ENCODE measurements at regions not wholly inside any gene's neighbourhood (a gene's known extent, or its start where the extent isn't known, plus 50 kb on each side); places are given as distances from the start of the nearest gene placed in this dataset.

GRCh38 chr17:77496831-77497577 is 356.2 kb downstream of the SEC14L1 start:
- H3K27ac ChIP-seq = no peak overlapping the region
- TF ChIP-seq ZFX (IDR thresholded peaks at IDR 0.05) (no peak), CTCF (conservative IDR thresholded peaks at IDR 0.05) (no peak)

DNA sequence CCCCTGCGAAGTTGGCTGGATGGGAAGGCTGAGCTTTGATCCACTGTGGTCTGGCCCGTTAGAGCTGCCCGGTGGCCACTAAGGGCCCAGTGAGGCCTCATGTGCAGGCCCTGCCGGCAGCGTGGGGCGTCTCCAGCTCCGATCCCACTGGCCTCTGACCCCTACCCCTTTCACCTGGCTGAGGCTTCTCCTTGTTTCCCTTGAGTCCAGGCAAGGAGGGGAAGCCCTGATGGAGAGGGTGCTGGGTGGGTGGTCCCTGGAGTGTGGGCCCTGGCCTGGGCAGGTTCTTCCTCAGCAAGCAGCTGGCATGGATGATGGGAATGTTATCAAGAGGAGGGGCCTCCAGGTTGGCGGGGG is 356.8 kb downstream of the SEC14L1 start:
- no peak for TF ChIP-seq CTCF (conservative IDR thresholded peaks at IDR 0.05)
- no peak for TF ChIP-seq ZFX (IDR thresholded peaks at IDR 0.05)
- H3K27ac ChIP-seq = no peak overlapping the region

DNA sequence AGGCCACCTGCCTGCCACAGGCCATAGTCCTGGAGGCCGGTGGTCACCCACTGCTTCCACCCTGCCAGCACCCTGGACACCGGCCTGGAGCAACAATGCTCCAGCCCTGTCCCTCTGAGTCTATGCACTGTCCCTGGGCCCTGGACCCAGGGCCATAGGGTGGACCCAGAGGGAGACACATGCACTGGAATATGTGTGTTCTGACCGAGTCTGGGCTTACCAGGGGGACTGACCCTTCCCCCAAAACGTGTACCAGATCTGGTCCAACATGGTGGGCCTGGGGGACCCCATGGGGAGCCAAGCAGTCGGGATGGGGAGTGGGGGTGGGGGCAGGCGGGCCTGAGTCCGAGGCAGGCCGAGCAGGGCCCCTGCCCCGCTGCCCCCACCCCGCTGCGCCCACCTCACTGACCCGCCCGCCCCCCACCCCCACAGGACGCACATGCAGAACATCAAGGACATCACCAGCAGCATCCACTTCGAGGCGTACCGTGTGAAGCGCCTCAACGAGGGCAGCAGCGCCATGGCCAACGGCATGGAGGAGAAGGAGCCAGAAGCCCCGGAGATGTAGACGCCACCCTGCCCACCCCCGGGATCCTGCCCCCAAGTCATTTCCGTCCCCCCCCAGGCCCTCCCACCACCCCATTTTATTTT is 357.4 kb downstream of the SEC14L1 start:
- TF ChIP-seq CTCF (conservative IDR thresholded peaks at IDR 0.05) (no peak), ZFX (IDR thresholded peaks at IDR 0.05) (no peak)

GRCh38 chr17:77498791-77499698 is 358.3 kb downstream of the SEC14L1 start:
- TF ChIP-seq ZFX (IDR thresholded peaks at IDR 0.05) = no peak
- no peak for TF ChIP-seq CTCF (conservative IDR thresholded peaks at IDR 0.05)
- H3K27ac ChIP-seq = no peak overlapping the region

More for the DNA sequence above, 357.4 kb downstream of the SEC14L1 start:
- H3K27ac ChIP-seq = no peak overlapping the region

- no peak overlapping the region for H3K27ac ChIP-seq
- TF ChIP-seq ZFX (IDR thresholded peaks at IDR 0.05) (no peak), CTCF (conservative IDR thresholded peaks at IDR 0.05) (no peak)
Measured at GRCh38 chr17:77499699-77500435, 359.1 kb downstream of the SEC14L1 start.

DNA sequence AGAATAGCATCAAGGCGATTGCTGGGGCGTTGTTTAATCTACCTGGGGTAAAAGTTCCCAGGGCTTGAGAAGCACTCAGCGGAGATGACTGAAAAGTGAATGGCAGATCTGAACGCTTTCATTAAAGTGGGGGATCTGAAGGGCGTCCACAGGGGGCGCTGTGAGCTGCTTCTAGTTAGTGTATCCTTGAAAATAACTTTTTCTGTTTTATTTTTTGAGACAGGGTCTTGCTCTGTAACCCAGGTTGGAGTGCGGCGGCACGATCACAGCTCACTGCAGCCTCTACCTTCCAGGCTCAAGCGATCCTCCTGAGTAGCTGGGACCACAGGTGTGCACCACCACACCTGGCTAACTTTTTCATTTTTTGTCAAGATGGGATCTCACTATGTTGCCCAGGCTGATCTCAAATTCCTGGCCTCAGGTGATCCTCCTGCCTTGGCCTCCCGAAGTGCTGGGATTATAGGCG is 360.4 kb downstream of the SEC14L1 start:
- TF ChIP-seq CTCF (conservative IDR thresholded peaks at IDR 0.05) (peak; percentile 66), ZFX (IDR thresholded peaks at IDR 0.05) (no peak)
- H3K27ac ChIP-seq = no peak overlapping the region

Measured in C4-2B (cell line).